Adrenal gland (tissue), 9 donors: ENCODE measurements at regions not wholly inside any gene's neighbourhood (a gene's known extent, or its start where the extent isn't known, plus 50 kb on each side); places are given as distances from the start of the nearest gene placed in this dataset.

Source experiments
- DNase-seq, 7 donors: peaks; one replicate each; pipeline ENCODE4 v3.0.0-alpha.2; 2019 to 2020
- H3K27ac ChIP-seq, 5 donors: fragments of 200-600 bp; sonication (generic) in 4 of 5; 1 replicate in 3 of 5; 2 replicates in 2 of 5; pipeline versions ENCODE4 v1.5.1 to v1.8.0; 2016 to 2020; ENCODE audit warnings: mild to moderate bottlenecking in 1 of 5
- H3K27me3 ChIP-seq: fragments of 200-600 bp; 2 replicates; pipeline ENCODE4 v1.8.0; 2021
- H3K36me3 ChIP-seq, 2 donors: fragments of 200-600 bp; replicated peaks in 1 of 2; 1 replicate in 1 of 2; 2 replicates in 1 of 2; pipeline versions ENCODE4 v1.5.1 to v1.8.0; 2018 to 2022
- H3K4me1 ChIP-seq, 2 donors: fragments of 200-600 bp; replicated peaks in 1 of 2; 1 replicate in 1 of 2; 2 replicates in 1 of 2; pipeline versions ENCODE4 v1.5.1 to v1.8.0; 2018 to 2021
- H3K4me3 ChIP-seq, 4 donors: fragments of 200-600 bp; sonication (generic) in 3 of 4; one replicate each; pipeline ENCODE4 v1.5.1; 2016 to 2018
- H3K9me3 ChIP-seq, 3 donors: fragments of 200-600 bp; sonication (generic) in 1 of 3; replicated peaks in 1 of 3; 1 replicate in 2 of 3; 2 replicates in 1 of 3; pipeline versions ENCODE4 v1.5.1 to v1.8.0; 2016 to 2021
- POLR2A ChIP-seq, 2 donors: fragments of 450-650 bp; IDR thresholded peaks; one replicate each; pipeline ENCODE4 v1.6.1; 2017; ENCODE audit warnings: antibody characterized with exemption in 2 of 2, mild to moderate bottlenecking in 2 of 2, moderate library complexity in 1 of 2
- WGBS, 4 donors: extraction: QIAGEN DNeasy Blood & Tissue Kit in 2 of 4; methylation state at CpG; one replicate each; pipeline versions ENCODE4 v1.1.5 to v1.1.7; 2013 to 2017; 5-methylcytosine and 5-hydroxymethylcytosine counted together
- intact Hi-C, 2 donors: fragments of 100-400 bp; cut with DNase I; formaldehyde crosslinking; loops; one replicate each; pipeline versions ENCODE4 v1.14.1 to v1.15.0; 2022 to 2023
- TF ChIP-seq, protein P1 (sequence below), 6 experiments: fragments of 450-650 bp in 4 of 6; fragments of 200-600 bp in 2 of 6; sonication (generic) in 1 of 6; IDR thresholded peaks; 1 replicate in 5 of 6; 2 replicates in 1 of 6; pipeline versions ENCODE4 v1.5.1 to v1.8.0; 2016 to 2021; ENCODE audit warnings: antibody characterized with exemption in 6 of 6, mild to moderate bottlenecking in 2 of 6, moderate library complexity in 1 of 6
- donor health status: healthy with polysubstance abuse.
- donor health status: Bipolar disorder and iron deficiency.
- donor health status: DM: yes; HTN: yes; CAD: no.
- donor health status: DM: no; HTN: no; CAD: no.
- donor health status: DM: no; HTN: no; CAD: no.

DNA sequence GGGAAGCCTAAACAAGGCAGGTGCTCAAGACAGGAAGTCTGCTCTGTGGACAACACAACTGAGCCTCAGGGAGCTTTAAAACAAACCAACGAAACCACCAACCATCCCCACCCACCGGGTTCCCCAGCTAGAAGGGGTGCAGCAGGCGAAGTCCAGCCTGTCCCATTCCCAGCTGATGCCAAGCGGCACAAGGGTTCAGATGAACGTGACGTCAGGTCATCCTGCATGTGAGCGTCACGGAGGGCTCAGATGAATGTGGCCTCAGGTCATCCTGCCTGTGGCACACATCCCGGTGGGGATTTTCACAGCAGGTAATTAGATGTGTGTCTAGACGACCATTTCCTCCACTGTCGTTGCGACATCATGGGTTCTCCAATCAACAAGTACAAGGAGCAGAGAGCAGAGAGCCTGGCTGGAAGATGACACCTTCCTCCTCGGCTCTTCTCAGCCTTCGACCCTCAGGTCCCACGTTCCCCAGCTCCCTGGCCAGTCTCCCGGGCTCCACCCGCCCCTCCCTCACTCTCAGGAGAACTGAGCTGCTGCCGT lies 246.5 kb downstream of the FOXL1 start:
- Histone ChIP-seq H3K4me3 (no peak overlapping the region), H3K36me3 (no peaks in the 10 kb centered on the region), H3K9me3 (no peaks in the 10 kb centered on the region), H3K27me3 (peaks cover 19% of the 10 kb centered on the region), H3K27ac (no peak overlapping the region), H3K4me1 (no peaks in the 10 kb centered on the region)
- WGBS, 4 donors = 53 to 70% (median 57%) methylated on average over 10 to 18 of the region's 18 CpGs
- no peak for DNase-seq
- TF ChIP-seq POLR2A (IDR thresholded peaks at IDR 0.05) = no peak
- TF ChIP-seq, protein P1, sequence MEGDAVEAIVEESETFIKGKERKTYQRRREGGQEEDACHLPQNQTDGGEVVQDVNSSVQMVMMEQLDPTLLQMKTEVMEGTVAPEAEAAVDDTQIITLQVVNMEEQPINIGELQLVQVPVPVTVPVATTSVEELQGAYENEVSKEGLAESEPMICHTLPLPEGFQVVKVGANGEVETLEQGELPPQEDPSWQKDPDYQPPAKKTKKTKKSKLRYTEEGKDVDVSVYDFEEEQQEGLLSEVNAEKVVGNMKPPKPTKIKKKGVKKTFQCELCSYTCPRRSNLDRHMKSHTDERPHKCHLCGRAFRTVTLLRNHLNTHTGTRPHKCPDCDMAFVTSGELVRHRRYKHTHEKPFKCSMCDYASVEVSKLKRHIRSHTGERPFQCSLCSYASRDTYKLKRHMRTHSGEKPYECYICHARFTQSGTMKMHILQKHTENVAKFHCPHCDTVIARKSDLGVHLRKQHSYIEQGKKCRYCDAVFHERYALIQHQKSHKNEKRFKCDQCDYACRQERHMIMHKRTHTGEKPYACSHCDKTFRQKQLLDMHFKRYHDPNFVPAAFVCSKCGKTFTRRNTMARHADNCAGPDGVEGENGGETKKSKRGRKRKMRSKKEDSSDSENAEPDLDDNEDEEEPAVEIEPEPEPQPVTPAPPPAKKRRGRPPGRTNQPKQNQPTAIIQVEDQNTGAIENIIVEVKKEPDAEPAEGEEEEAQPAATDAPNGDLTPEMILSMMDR (IDR thresholded peaks at IDR 0.05) = no peak
- intact Hi-C loops = no loop called here

DNA sequence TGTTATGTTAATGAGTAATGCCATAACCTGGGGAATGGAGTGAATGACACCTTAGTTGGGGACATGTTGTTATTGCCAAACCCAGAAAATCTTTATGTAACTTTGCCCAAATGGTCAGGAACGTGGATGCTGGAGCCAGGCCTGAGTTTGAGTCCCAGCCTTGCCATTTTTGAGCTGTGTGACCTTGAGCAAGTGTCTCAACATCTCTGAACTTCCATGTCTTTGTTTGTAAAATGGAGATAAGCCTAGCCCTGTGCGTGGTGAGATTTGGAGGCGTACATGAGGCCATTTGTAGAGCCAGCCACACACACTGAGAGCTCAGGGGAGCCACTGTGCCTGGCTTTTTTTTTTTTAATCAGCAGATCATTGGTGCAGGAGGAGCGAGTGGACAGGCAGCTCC lies 247.3 kb downstream of the FOXL1 start:
- H3K36me3 ChIP-seq = no peaks in the 10 kb centered on the region
- no peak overlapping the region for H3K4me3 ChIP-seq
- no peak for DNase-seq
- no peak for TF ChIP-seq POLR2A (IDR thresholded peaks at IDR 0.05)
- TF ChIP-seq, protein P1 (IDR thresholded peaks at IDR 0.05) = no peak
- 65 to 75% (median 69%) methylated on average over 4 of the region's 4 CpGs for WGBS, 4 donors
- intact Hi-C loops = no loop called here
- H3K9me3 ChIP-seq = no peaks in the 10 kb centered on the region
- peaks cover 19% of the 10 kb centered on the region for H3K27me3 ChIP-seq
- H3K4me1 ChIP-seq = no peaks in the 10 kb centered on the region
- no peak overlapping the region for H3K27ac ChIP-seq

DNA sequence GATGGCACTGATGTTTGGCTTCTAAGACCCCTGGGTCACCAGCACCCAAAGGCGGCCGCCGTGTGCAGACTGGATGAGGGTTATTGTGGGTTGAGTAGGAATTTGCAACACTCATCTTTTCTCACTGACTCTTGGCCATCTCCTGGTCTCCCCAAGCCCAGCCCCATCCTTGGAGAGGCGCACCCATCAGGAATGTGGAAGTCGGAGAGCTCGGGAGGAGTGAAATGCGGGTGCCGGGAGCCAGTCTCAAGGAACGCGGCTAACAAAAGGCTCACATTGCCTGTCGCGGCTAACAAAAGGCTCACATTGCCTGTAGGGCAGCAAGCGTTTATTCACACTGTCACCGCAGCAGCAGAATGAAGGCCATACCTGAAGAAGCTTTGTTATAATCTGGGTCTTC lies 248.6 kb downstream of the FOXL1 start:
- no peaks in the 10 kb centered on the region for H3K36me3 ChIP-seq
- intact Hi-C loops = no loop called here
- no peaks in the 10 kb centered on the region for H3K9me3 ChIP-seq
- H3K27me3 ChIP-seq = peaks cover 19% of the 10 kb centered on the region
- H3K27ac ChIP-seq = no peak overlapping the region
- DNase-seq = no peak
- no peak overlapping the region for H3K4me3 ChIP-seq
- TF ChIP-seq POLR2A (IDR thresholded peaks at IDR 0.05) = no peak
- TF ChIP-seq, protein P1 (IDR thresholded peaks at IDR 0.05) = no peak
- H3K4me1 ChIP-seq = no peaks in the 10 kb centered on the region
- WGBS, 4 donors = 50 to 54% (median 52%) methylated on average over 3 to 14 of the region's 14 CpGs

DNA sequence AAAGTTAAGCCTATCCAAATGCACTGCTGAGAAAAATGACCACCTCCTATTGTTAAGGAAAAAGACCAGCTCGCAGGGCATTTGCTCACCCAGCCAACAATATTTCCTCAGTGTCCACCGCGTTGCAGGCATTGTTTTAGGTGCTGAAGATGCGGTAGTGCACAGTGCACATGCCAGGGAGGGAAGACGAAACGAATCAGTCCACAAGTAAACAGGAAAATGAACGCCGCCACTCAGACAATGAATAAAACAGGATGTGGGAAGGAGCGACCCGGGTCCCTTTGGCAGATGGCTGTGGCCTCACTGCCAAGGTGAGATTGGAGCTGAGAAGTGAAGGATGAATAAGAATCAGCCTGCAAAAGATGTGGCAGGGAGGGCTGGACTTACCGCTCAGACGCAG lies 249.2 kb downstream of the FOXL1 start:
- DNase-seq = no peak
- Histone ChIP-seq H3K36me3 (no peaks in the 10 kb centered on the region), H3K4me1 (no peaks in the 10 kb centered on the region), H3K27me3 (peaks cover 19% of the 10 kb centered on the region), H3K27ac (no peak overlapping the region), H3K4me3 (no peak overlapping the region), H3K9me3 (no peaks in the 10 kb centered on the region)
- TF ChIP-seq, protein P1 (IDR thresholded peaks at IDR 0.05) = no peak
- no peak for TF ChIP-seq POLR2A (IDR thresholded peaks at IDR 0.05)
- 48 to 61% (median 54%) methylated on average over 12 of the region's 12 CpGs for WGBS, 4 donors
- intact Hi-C loops = no loop called here
